Left cardiac atrium (tissue), 4 donors: ENCODE measurements at regions not wholly inside any gene's neighbourhood (a gene's known extent, or its start where the extent isn't known, plus 50 kb on each side); places are given as distances from the start of the nearest gene placed in this dataset.
A peak's percentile ranks its signal among the peaks of the same experiment; 100 is the strongest.

Experiments
- ATAC-seq, 2 donors: fragments of 200-7000 bp; cut with Tn5 transposase; one replicate each; pipeline ENCODE4 v1.9.1; 2020; ENCODE audit warnings: mild to moderate bottlenecking in 2 of 2, moderate library complexity in 2 of 2
- DNase-seq: peaks from one replicate; pipeline ENCODE4 v3.0.0-alpha.2; 2020
- intact Hi-C, 2 donors: fragments of 100-400 bp; cut with DNase I; formaldehyde crosslinking; loops; one replicate each; pipeline versions ENCODE4 v1.14.1 to v1.15.1; 2022 to 2023
- donor health status: DM: no; HTN: yes; CAD: no.
- donor health status: DM: no; HTN: yes; CAD: no; lungs with severe emphysema.
- donor health status: DM: yes; HTN: yes; CAD: no.
- donor health status: Dilated cardiomyopathy.

GRCh38 chr3:150165396-150166094 is 194.8 kb upstream of the PFN2 start:
- ATAC-seq, result no peak
- intact Hi-C loops, result loop anchor here in 1 of 2 donors (5.0 kb wide), 1 partner anchor 198 kb away; no protein-coding TSS in a partner anchor
- no peak for DNase-seq

DNA sequence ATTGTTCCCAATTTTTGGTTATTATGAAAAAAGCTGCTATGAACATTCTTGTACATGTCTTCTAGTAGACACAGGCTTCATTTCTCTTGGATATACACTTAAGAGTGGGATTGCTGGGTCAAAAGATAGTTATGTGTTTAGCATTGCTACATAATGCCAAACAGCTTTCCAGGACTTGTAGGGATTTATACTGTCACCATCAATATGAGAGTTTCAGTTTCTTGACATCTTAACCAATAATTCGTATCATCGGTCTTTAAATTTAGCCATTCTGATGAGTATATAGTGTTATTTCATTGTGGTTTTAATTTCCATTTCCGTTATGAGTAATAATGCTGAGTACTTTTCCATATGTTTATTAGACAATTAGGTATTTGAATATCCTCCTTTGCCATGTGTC is 190.3 kb upstream of the PFN2 start:
- intact Hi-C loops, result no loop called here
- ATAC-seq (no peak), DNase-seq (no peak)

DNA sequence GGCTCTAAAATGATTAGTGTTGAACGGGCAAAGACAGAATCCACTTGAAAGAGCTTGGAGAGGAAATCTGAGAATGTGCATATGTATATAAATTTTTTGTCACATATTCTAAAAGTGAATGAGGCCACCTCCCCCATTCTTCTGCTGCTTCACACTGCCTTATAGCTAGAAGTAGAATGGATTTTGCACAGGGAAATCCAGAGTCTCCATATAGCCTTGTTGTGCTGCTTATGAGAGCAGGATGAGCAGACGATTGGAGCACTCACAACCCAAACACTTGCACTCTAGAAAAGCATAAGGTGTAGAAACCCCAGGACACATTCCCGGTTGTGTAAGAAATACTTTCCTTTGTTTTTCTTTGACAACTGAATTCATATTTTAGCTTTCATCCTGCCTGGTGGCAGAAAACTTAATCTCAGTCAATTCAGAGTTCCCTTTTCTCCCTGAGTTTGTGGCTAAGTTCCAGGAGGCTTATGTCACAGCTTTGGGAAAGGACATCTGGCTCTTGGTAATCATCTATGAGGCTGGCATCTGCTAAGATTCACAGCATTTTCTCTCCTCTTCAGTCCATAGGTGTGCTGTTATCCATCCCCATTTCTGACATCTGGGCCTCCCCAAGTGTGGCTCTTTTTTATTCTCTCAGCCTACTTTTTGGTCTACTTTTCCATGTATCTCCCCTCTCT is 188.4 kb upstream of the PFN2 start:
- peak in 1 of 2 donors; percentile 18 for ATAC-seq
- intact Hi-C loops, result no loop called here
- no peak for DNase-seq

GRCh38 chr3:150152567-150152966 is 181.9 kb upstream of the PFN2 start:
- no peak for ATAC-seq

DNA sequence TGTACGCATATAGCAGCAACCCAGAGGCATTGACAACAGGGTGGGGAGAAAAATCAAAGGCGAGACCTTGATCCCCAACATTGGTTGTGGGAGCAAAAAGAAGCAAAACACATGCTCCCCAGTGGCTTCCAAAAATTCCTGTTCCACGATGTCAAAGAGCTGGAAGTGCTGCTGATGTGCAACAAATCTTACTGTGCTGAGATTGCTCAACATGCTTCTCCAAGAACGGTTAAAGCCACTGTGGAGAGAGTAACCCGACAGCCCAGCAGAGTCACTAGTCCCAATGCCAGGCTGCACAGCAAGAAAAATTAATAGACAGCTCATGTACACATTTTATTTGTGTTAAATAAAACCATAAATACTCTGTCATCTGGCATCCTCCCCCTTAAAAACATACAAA is 179.9 kb upstream of the PFN2 start:
- ATAC-seq, result no peak
- no peak for DNase-seq
- intact Hi-C loops, result no loop called here

More at GRCh38 chr3:150152567-150152966, 181.9 kb upstream of the PFN2 start:
- intact Hi-C loops, result no loop called here
- no peak for DNase-seq

GRCh38 chr3:150149651-150150051 is 179.0 kb upstream of the PFN2 start:
- intact Hi-C loops, result no loop called here
- DNase-seq (no peak), ATAC-seq (peak; percentile 65 to 76)

GRCh38 chr3:150148227-150148626 is 177.5 kb upstream of the PFN2 start:
- no peak for ATAC-seq

GRCh38 chr3:150147776-150148175 is 177.1 kb upstream of the PFN2 start:
- intact Hi-C loops, result no loop called here
- DNase-seq (no peak), ATAC-seq (peak in 1 of 2 donors; percentile 50)

More at GRCh38 chr3:150148227-150148626, 177.5 kb upstream of the PFN2 start:
- intact Hi-C loops, result no loop called here
- DNase-seq, result no peak

DNA sequence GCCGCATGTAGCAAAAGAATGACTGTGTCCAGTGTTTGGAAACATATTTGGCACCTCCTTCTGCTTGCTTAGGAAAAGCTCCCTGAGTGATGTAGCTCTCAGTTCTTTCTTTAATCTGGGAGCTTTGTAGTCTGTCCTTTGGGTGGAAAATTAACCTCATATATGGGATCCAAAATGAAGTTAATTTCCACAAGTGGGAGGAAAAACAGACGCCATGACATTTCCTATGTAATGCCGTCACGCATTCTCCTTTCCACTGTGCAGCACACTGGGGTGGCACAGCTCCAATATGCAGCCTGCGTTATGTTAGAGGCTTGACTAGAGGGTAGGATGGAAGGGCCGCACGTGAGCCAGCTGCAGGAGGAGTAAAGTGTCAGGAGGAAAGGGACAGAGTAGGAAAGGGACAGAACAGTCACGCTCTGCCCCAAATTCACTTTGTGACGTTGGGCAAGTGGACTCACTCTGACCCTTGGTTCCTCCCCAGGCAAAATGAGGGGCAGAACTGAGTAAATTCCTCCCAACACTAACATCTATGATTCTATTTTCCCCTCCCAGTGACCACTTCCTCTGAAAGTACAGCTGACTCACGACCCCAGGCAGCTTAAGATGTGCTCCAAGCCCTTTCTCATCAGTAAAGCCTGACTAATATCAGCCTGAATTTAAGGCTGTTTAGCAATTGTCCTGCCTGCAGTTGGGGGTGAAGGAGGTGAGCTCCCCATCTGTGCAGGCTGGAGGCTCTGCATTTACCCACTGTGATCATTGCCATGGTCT is 176.5 kb upstream of the PFN2 start:
- peak; percentile 43 for DNase-seq
- intact Hi-C loops, result no loop called here
- peak; percentile 44 to 71 for ATAC-seq

DNA sequence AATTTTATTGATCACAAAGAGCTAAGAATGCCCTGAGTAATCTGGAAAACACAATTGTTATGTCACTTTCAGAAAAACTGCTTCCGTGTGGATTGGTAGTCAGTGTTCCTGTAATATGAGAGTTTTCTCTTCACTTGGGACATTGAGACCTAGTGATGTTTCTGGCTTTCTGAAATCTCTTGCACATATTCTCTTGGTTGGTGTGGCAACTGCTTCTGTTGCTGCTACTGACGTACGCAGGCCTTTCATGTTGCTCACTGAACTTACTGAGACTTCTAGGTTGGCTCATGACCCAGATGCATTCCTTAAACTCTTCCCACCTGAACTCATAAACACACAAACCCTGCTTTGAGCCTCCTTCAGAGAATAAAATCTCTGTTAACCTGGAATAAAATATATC is 175.0 kb upstream of the PFN2 start:
- ATAC-seq, result no peak
- no peak for DNase-seq
- intact Hi-C loops, result no loop called here

DNA sequence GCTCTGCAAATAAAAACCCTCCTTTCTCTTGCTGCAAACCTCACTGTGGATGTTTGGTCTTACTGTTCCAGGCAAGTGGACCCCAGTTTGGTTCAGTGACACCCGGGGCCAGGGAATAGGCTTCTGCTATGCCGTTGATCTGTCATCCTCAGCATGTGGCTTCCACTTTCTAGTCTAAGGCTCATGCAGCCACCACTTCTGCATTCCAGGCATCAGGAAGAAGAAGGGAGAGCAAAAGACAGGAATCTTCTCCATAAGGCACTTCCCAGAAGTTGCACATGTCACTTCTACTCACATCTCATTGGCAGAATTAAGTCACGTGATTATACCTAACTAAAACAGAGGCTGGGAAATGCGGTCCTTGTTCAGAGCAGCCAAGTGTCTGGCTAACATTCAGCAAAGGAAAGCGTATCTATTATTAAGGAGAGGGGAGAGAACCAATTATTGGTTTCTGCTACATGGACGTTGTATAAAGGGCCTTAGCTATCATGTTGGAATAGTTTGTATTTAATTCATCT is 173.6 kb upstream of the PFN2 start:
- ATAC-seq (no peak), DNase-seq (no peak)
- intact Hi-C loops, result no loop called here

DNA sequence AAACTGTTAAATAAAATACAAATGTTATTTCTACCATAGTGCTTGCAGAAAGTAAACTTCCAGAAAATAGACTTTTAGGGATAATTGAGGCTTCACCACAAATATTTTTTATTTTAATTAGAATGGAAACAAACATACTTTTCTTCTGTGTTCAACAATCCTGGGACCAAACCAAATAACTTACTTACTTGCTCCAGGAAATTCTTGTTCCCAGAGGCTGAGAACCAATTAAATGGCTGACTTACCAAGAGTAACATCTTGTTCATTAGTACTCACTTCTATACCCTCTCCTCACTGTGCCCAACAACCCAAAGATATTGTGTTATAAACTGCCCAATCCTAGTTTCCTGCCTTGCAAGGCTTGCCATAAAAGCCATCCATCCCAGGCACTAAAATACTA is 172.2 kb upstream of the PFN2 start:
- no peak for DNase-seq
- intact Hi-C loops, result no loop called here
- no peak for ATAC-seq

- intact Hi-C loops, result no loop called here
- DNase-seq (no peak), ATAC-seq (no peak)
These were observed 171.2 kb upstream of the PFN2 start for GRCh38 chr3:150141790-150142326.

DNA sequence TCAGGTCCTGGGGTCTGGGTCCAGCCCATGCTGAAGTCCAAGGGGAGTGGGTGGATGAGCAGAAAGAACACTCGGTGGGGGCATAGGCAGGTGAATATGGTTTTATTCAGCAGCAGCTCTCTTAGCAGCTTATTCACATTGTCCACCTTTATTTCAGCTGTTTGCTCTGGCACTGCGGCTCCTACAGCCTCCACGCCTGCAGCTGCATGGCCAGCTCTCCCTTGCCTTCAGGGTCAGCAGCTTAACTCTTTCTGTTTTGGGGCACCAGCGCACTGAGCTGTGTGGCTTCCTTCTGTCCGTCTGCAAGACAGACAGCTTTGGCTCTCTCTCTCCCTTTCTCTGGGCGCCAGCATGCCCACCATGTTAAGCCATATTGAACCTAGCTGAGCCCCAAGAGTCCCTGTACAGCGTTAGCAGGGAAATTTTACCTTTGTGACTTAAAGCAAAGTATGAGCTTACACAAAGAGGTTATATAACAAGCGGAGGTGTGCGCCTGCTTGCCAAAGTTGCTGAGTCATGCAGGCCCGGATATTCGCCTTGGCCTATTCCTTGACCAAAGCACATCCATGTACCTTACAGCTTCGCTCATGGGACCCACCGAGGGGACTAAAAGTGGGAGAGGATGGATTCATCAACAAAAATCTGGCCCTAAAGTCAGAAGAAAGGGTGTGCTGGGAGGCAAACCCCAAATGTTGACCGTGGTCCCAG is 170.1 kb upstream of the PFN2 start:
- ATAC-seq (no peak), DNase-seq (no peak)
- intact Hi-C loops, result no loop called here

GRCh38 chr3:150138824-150139223 is 168.1 kb upstream of the PFN2 start:
- intact Hi-C loops, result no loop called here
- ATAC-seq, result no peak

DNA sequence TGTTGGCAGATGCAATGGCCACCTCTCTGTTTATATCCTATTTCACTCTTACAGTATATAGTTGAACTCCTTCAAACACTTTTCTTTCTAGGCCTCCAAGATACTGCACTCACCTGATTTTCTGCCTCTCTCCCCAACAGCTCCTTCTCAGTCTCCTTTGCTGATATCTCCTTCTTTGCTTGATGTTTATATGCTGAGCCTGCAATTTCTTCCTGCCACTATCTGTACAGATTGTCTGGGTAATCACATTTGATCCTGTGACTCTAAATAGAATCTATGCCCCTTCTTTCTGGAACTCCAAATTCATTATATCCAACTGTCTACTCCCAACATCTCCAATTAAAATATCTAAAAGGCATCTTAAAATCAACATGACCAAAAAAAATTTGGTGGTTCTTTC is 165.5 kb upstream of the PFN2 start:
- intact Hi-C loops, result no loop called here
- ATAC-seq (no peak), DNase-seq (no peak)

More at GRCh38 chr3:150138824-150139223, 168.1 kb upstream of the PFN2 start:
- DNase-seq, result no peak

- ATAC-seq, result no peak
- DNase-seq, result no peak
- intact Hi-C loops, result no loop called here
These were observed 164.6 kb upstream of the PFN2 start for GRCh38 chr3:150135287-150135721.

DNA sequence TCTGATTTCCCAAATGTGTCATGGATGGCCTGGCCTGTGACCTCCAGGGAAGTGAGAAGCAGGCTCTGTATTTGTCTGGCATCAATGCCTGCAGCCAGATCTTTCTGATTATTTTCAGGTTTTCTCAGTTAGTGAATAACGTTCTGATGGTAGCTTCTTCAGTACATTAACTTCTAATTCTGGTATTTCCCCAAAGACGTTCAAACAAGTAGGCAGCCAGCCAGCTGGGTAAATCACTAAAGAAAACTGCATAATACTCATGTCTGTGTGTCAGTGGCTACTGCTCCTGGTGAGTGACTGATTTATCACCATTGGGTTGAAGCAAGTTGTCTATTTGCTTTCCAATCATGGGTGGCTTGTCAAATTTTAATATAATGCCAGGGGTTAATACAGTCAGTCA is 162.6 kb upstream of the PFN2 start:
- DNase-seq (no peak), ATAC-seq (no peak)
- intact Hi-C loops, result no loop called here
